Osteoblast (primary cell): ENCODE measurements at regions not wholly inside any gene's neighbourhood (a gene's known extent, or its start where the extent isn't known, plus 50 kb on each side); places are given as distances from the start of the nearest gene placed in this dataset.

Source experiments
- DNase-seq: peaks from one replicate; pipeline ENCODE4 v3.0.0; 2011; ENCODE audit warnings: low spot score, mixed read lengths; ENCODE audit not compliant: insufficient read length; ENCODE audit errors: missing footprints
- H2AFZ ChIP-seq: 2 replicates; pipeline ENCODE4 v1.6.0; 2011; ENCODE audit warnings: mild to moderate bottlenecking, low read length
- H3K27ac ChIP-seq: 2 replicates; pipeline ENCODE4 v1.5.1; 2011; ENCODE audit warnings: mild to moderate bottlenecking, low read depth, low read length, moderate library complexity
- H3K27me3 ChIP-seq: 2 replicates; pipeline ENCODE4 v1.6.0; 2012; ENCODE audit warnings: mild to moderate bottlenecking, control low read depth, inconsistent platforms, low read length, moderate library complexity; ENCODE audit not compliant: insufficient read depth
- H3K36me3 ChIP-seq: 2 replicates; pipeline ENCODE4 v1.5.1; 2011; ENCODE audit warnings: mild to moderate bottlenecking, low read length, control low read depth, moderate library complexity; ENCODE audit not compliant: insufficient read depth
- H3K4me1 ChIP-seq: 2 replicates; pipeline ENCODE4 v1.5.1; 2011; ENCODE audit warnings: mild to moderate bottlenecking, low read length, control low read depth, moderate library complexity; ENCODE audit not compliant: insufficient read depth
- H3K4me2 ChIP-seq: 2 replicates; pipeline ENCODE4 v1.6.0; 2011; ENCODE audit warnings: mild to moderate bottlenecking, low read length; ENCODE audit not compliant: insufficient read depth
- H3K4me3 ChIP-seq: fragments of 200-600 bp; sonication (generic); 3 replicates; pipeline ENCODE4 v1.5.1; 2012; ENCODE audit warnings: mild to moderate bottlenecking, low read length, inconsistent platforms; ENCODE audit not compliant: insufficient read depth
- H3K79me2 ChIP-seq: 2 replicates; pipeline ENCODE4 v1.6.0; 2012; ENCODE audit warnings: mild to moderate bottlenecking, low read length, control low read depth, inconsistent platforms; ENCODE audit not compliant: insufficient read depth
- H3K9me3 ChIP-seq: 2 replicates; pipeline ENCODE4 v1.5.1; 2011; ENCODE audit warnings: low read depth, low read length, control low read depth
- H4K20me1 ChIP-seq: 2 replicates; pipeline ENCODE4 v1.6.0; 2012; ENCODE audit warnings: mild to moderate bottlenecking, low read length, control low read depth; ENCODE audit not compliant: insufficient read depth
- TF ChIP-seq, protein P1 (sequence below): IDR thresholded peaks from 2 replicates; pipeline ENCODE4 v1.5.1; 2011; ENCODE audit warnings: mild to moderate bottlenecking, low read depth, low read length, moderate library complexity; ENCODE audit errors: extremely low read depth

DNA sequence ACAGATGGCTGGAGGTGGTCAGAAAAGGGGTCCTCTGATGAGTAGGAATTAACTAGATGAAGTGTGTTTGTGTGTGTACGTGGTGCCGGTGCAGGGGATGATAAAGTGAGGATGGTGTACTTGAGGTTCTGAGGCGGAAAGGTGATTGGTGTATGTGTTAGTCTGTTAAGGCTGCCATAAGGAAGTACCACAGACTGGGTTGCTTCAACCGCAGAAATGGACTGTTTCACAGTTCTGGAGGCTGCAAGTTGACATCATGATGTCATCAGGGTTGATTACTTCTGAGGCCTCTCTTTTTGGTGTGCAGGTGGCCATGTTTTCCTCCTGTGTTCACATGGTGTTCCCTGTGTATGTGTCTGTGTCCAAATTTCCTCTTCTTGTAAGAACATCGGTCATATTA is 202.4 kb upstream of the RGMA start:
- H3K27ac ChIP-seq: no peak overlapping the region
- TF ChIP-seq, protein P1, sequence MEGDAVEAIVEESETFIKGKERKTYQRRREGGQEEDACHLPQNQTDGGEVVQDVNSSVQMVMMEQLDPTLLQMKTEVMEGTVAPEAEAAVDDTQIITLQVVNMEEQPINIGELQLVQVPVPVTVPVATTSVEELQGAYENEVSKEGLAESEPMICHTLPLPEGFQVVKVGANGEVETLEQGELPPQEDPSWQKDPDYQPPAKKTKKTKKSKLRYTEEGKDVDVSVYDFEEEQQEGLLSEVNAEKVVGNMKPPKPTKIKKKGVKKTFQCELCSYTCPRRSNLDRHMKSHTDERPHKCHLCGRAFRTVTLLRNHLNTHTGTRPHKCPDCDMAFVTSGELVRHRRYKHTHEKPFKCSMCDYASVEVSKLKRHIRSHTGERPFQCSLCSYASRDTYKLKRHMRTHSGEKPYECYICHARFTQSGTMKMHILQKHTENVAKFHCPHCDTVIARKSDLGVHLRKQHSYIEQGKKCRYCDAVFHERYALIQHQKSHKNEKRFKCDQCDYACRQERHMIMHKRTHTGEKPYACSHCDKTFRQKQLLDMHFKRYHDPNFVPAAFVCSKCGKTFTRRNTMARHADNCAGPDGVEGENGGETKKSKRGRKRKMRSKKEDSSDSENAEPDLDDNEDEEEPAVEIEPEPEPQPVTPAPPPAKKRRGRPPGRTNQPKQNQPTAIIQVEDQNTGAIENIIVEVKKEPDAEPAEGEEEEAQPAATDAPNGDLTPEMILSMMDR: no peak
- no peaks in the 10 kb centered on the region for H3K36me3 ChIP-seq
- H3K27me3 ChIP-seq: no peaks in the 10 kb centered on the region
- H3K4me2 ChIP-seq: no peak overlapping the region
- H3K79me2 ChIP-seq: no peaks in the 10 kb centered on the region
- no peaks in the 10 kb centered on the region for H4K20me1 ChIP-seq
- H3K4me3 ChIP-seq: no peak overlapping the region
- DNase-seq: no peak
- H3K4me1 ChIP-seq: no peaks in the 10 kb centered on the region
- H3K9me3 ChIP-seq: no peaks in the 10 kb centered on the region
- H2AFZ ChIP-seq: no peak overlapping the region

DNA sequence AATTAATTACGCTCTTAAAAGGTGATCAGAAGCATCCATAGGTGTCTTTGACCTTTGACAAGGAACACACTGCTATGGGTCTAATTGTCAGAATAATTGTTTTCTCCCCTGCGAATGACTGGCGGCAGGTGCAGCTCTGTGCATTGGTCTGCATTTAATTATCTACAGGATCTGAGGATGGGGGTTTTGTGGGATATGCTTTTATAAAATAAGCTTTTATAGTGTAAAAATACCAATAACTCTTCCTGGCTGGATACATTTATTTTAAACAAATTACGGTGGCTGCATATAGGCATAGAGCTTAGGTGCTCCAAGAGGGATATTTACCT is 201.6 kb upstream of the RGMA start:
- Histone ChIP-seq H2AFZ (no peak overlapping the region), H3K4me2 (no peak overlapping the region)
- TF ChIP-seq, protein P1: no peak

DNA sequence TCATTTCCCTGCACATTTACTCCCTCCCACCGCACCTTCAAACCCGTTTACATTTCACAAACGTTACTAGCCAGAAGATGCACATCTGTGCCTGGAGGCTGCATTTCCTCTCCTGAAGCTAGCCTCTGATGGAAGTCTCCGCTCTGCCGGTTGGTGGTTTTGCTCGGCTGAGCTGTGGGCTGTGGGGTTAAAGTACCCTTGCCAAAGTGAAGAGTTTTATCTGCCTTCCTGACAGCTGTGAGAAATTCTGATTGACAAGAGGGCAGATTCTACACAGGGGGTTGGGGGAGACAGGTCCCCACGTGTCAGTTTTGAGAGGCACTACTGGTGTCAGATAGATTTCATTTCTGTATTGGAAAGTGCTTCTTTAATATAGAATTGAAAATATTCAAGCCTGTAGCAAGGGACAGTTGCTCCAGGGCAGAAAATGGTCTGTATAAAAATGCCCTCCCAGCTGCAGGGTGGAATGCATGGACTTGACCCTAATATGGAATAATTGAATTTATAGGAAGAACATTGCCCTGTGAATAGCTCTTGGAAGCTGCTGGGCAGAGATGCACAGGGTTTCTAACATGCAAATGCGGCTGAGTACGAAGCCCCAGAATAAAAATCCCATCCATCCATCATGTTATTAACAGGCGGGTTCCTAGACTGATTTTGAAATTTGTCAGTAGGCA is 201.1 kb upstream of the RGMA start:
- H3K27me3 ChIP-seq: no peaks in the 10 kb centered on the region
- H3K4me3 ChIP-seq: no peak overlapping the region
- H3K27ac ChIP-seq: no peak overlapping the region
- no peaks in the 10 kb centered on the region for H3K79me2 ChIP-seq
- no peaks in the 10 kb centered on the region for H4K20me1 ChIP-seq
- no peaks in the 10 kb centered on the region for H3K36me3 ChIP-seq
- no peak overlapping the region for H3K4me2 ChIP-seq
- H2AFZ ChIP-seq: no peak overlapping the region
- no peaks in the 10 kb centered on the region for H3K4me1 ChIP-seq
- TF ChIP-seq, protein P1: no peak
- no peak for DNase-seq
- H3K9me3 ChIP-seq: no peaks in the 10 kb centered on the region

More for the DNA sequence above, 201.6 kb upstream of the RGMA start:
- Histone ChIP-seq H4K20me1 (no peaks in the 10 kb centered on the region), H3K27me3 (no peaks in the 10 kb centered on the region), H3K4me3 (no peak overlapping the region), H3K79me2 (no peaks in the 10 kb centered on the region), H3K27ac (no peak overlapping the region), H3K36me3 (no peaks in the 10 kb centered on the region), H3K4me1 (no peaks in the 10 kb centered on the region), H3K9me3 (no peaks in the 10 kb centered on the region)
- DNase-seq: no peak

DNA sequence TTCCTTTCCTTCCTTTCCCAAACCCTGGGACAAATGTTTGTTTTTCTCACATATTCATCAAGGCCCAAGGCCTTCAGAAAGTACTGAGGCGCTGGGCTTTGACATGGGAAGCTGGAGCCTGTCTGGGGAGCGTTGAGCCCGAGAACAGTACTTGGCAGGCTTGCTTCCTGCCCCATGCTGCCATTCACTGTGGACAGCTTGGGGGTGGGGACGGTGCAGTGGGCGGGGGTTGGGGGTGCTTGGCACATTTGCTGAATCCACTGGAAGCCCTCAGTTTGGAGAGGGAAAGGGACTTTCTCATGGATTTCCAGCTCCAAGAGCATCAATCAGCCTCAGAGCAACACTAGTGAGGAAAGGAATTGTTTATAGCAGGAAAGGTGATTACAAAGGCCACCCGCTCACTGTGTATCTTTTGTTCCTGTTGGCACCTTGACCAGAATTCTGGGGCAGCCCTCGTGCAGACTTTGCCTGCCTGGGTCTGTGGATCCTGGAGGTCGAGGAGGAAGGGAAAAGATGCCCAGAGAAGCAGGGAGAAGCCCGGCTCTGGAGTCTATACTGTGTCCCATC is 199.8 kb upstream of the RGMA start:
- H3K4me3 ChIP-seq: no peak overlapping the region
- H3K4me2 ChIP-seq: no peak overlapping the region
- no peaks in the 10 kb centered on the region for H3K27me3 ChIP-seq
- no peaks in the 10 kb centered on the region for H4K20me1 ChIP-seq
- no peaks in the 10 kb centered on the region for H3K36me3 ChIP-seq
- H3K79me2 ChIP-seq: no peaks in the 10 kb centered on the region
- H3K27ac ChIP-seq: no peak overlapping the region
- no peak for DNase-seq
- no peaks in the 10 kb centered on the region for H3K9me3 ChIP-seq
- TF ChIP-seq, protein P1: no peak
- H2AFZ ChIP-seq: no peak overlapping the region
- no peaks in the 10 kb centered on the region for H3K4me1 ChIP-seq
